ENCODE measurements at regions not wholly inside any gene's neighbourhood (a gene's known extent, or its start where the extent isn't known, plus 50 kb on each side); places are given as distances from the start of the nearest gene placed in this dataset.
"Not testable (repeated sequence)": the region's sequence is repeated elsewhere in the genome, so short reads cannot be mapped to it uniquely, and the experiment has no call there.

GRCh38 chr3:178359728-178360127 lies 176.5 kb upstream of the KCNMB2 start:
- no peak for TF ChIP-seq CTCF (IDR thresholded peaks at IDR 0.05; ENCODE audit: low read depth, low read length, missing control alignments)
- H3K4me3 ChIP-seq (ENCODE audit: low read depth, low read length), result no peak overlapping the region
- DNase-seq (ENCODE audit: low read depth), result no peak

- not testable (repeated sequence) for H3K4me3 ChIP-seq (ENCODE audit: low read depth, low read length); DNase-seq (ENCODE audit: low read depth)
These were observed 173.2 kb upstream of the KCNMB2 start for GRCh38 chr3:178363048-178363447.

- no peak overlapping the region for H3K4me3 ChIP-seq (ENCODE audit: low read depth, low read length)
- DNase-seq (ENCODE audit: low read depth), result no peak
- TF ChIP-seq CTCF (IDR thresholded peaks at IDR 0.05; ENCODE audit: low read depth, low read length, missing control alignments), result no peak
These were observed 168.2 kb upstream of the KCNMB2 start for GRCh38 chr3:178367817-178368617.

GRCh38 chr3:178369006-178369405 lies 167.2 kb upstream of the KCNMB2 start:
- no peak for DNase-seq (ENCODE audit: low read depth)
- no peak for TF ChIP-seq CTCF (IDR thresholded peaks at IDR 0.05; ENCODE audit: low read depth, low read length, missing control alignments)
- H3K4me3 ChIP-seq (ENCODE audit: low read depth, low read length), result no peak overlapping the region

GRCh38 chr3:178369811-178370210 lies 166.4 kb upstream of the KCNMB2 start:
- DNase-seq (ENCODE audit: low read depth), result no peak
- TF ChIP-seq CTCF (IDR thresholded peaks at IDR 0.05; ENCODE audit: low read depth, low read length, missing control alignments), result no peak
- H3K4me3 ChIP-seq (ENCODE audit: low read depth, low read length), result no peak overlapping the region

- no peak overlapping the region for H3K4me3 ChIP-seq (ENCODE audit: low read depth, low read length)
- no peak for DNase-seq (ENCODE audit: low read depth)
- TF ChIP-seq CTCF (IDR thresholded peaks at IDR 0.05; ENCODE audit: low read depth, low read length, missing control alignments), result no peak
These were observed 165.8 kb upstream of the KCNMB2 start for GRCh38 chr3:178370387-178370786.

- no peak overlapping the region for H3K4me3 ChIP-seq (ENCODE audit: low read depth, low read length)
- TF ChIP-seq CTCF (IDR thresholded peaks at IDR 0.05; ENCODE audit: low read depth, low read length, missing control alignments), result no peak
- DNase-seq (ENCODE audit: low read depth), result no peak
These were observed 154.7 kb upstream of the KCNMB2 start for GRCh38 chr3:178381555-178381954.

Measured in GM12864 (cell line).